Neural cell (in vitro differentiated cells): ENCODE measurements at regions not wholly inside any gene's neighbourhood (a gene's known extent, or its start where the extent isn't known, plus 50 kb on each side); places are given as distances from the start of the nearest gene placed in this dataset.

ENCODE experiments used
- H2AFZ ChIP-seq: fragments of 200-600, 300-800 bp; sonication (generic), shearing (Covaris generic); 2 replicates; pipeline ENCODE4 v1.6.0; 2014; ENCODE audit warnings: low read depth, mild to moderate bottlenecking, antibody characterized with exemption, low read length, moderate library complexity
- H3F3A ChIP-seq: fragments of 200-600 bp; shearing (Covaris generic); 2 replicates; pipeline ENCODE4 v1.6.1; 2016; ENCODE audit warnings: mild to moderate bottlenecking, moderate library complexity, mixed read lengths, antibody characterized with exemption, low read length; ENCODE audit not compliant: insufficient read depth, poor library complexity, severe bottlenecking
- H3K27ac ChIP-seq: fragments of 200-600, 300-800 bp; sonication (generic), shearing (Covaris generic); 2 replicates; pipeline ENCODE4 v1.5.1; 2014; ENCODE audit warnings: mild to moderate bottlenecking, low read length, moderate library complexity
- H3K27me3 ChIP-seq: fragments of 300-800, 200-600 bp; sonication (generic), shearing (Covaris generic); 2 replicates; pipeline ENCODE4 v1.6.0; 2014; ENCODE audit warnings: mild to moderate bottlenecking, low read depth, low read length, moderate library complexity; ENCODE audit not compliant: insufficient read depth
- H3K36me3 ChIP-seq: fragments of 300-800, 200-600 bp; sonication (generic), shearing (Covaris generic); 2 replicates; pipeline ENCODE4 v1.5.1; 2014; ENCODE audit warnings: mild to moderate bottlenecking, antibody characterized with exemption, low read length, moderate library complexity; ENCODE audit not compliant: insufficient read depth
- H3K4me2 ChIP-seq: fragments of 300-800, 200-600 bp; sonication (generic), shearing (Covaris generic); 2 replicates; pipeline ENCODE4 v1.6.0; 2014; ENCODE audit warnings: mild to moderate bottlenecking, low read length
- H3K4me3 ChIP-seq: fragments of 300-800, 200-600 bp; sonication (generic), shearing (Covaris generic); 2 replicates; pipeline ENCODE4 v1.5.1; 2014; ENCODE audit warnings: mild to moderate bottlenecking, low read length, moderate library complexity
- H3K79me2 ChIP-seq: fragments of 200-600 bp; shearing (Covaris generic); replicated peaks from 2 replicates; pipeline ENCODE4 v1.6.0; 2014; ENCODE audit warnings: mild to moderate bottlenecking, low read length, moderate library complexity; ENCODE audit not compliant: insufficient read depth
- H3K9ac ChIP-seq: fragments of 300-800, 200-600 bp; sonication (generic), shearing (Covaris generic); 2 replicates; pipeline ENCODE4 v1.6.1; 2016; ENCODE audit warnings: mild to moderate bottlenecking, low read length, mixed read lengths
- H3K9me2 ChIP-seq: fragments of 200-600 bp; shearing (Covaris generic); 2 replicates; pipeline ENCODE4 v1.6.1; 2016; ENCODE audit warnings: mild to moderate bottlenecking, low read length, mixed read lengths; ENCODE audit not compliant: insufficient read depth
- H3K9me3 ChIP-seq: fragments of 200-600, 300-800 bp; sonication (generic), shearing (Covaris generic); 2 replicates; pipeline ENCODE4 v1.6.1; 2016; ENCODE audit warnings: mild to moderate bottlenecking, mixed run types, low read length, moderate library complexity, mixed read lengths
- H4K20me1 ChIP-seq: fragments of 200-600 bp; shearing (Covaris generic); 2 replicates; pipeline ENCODE4 v1.6.1; 2016; ENCODE audit warnings: mild to moderate bottlenecking, mixed run types; ENCODE audit not compliant: insufficient read depth
- CTCF ChIP-seq: fragments of 450-650 bp; IDR thresholded peaks from 2 replicates; pipeline ENCODE4 v1.5.1; 2014; ENCODE audit warnings: antibody characterized with exemption, mild to moderate bottlenecking, moderate library complexity; ENCODE audit not compliant: poor library complexity, severe bottlenecking
- EP300 ChIP-seq: fragments of 450-650 bp; conservative IDR thresholded peaks from 2 replicates; pipeline ENCODE4 v1.6.1; 2014; ENCODE audit warnings: antibody characterized with exemption, mild to moderate bottlenecking, moderate library complexity; ENCODE audit not compliant: poor library complexity, severe bottlenecking
- EZH2 ChIP-seq: fragments of 200-600, 300-800 bp; shearing (Covaris generic), sonication (generic); IDR thresholded peaks from 2 replicates; pipeline ENCODE4 v1.6.1; 2014; ENCODE audit warnings: antibody characterized with exemption, low read length, borderline replicate concordance, mild to moderate bottlenecking; ENCODE audit not compliant: insufficient read depth, poor library complexity, severe bottlenecking
- MXI1 ChIP-seq: fragments of 450-650 bp; conservative IDR thresholded peaks from 2 replicates; pipeline ENCODE4 v1.6.1; 2014; ENCODE audit warnings: antibody characterized with exemption, mild to moderate bottlenecking; ENCODE audit not compliant: poor library complexity, severe bottlenecking
- POLR2AphosphoS5 ChIP-seq: IDR thresholded peaks from 2 replicates; pipeline ENCODE4 v1.6.1; 2012
- RAD21 ChIP-seq: fragments of 450-650 bp; conservative IDR thresholded peaks from 2 replicates; pipeline ENCODE4 v1.6.1; 2014; ENCODE audit warnings: antibody characterized with exemption, mild to moderate bottlenecking, moderate library complexity
- REST ChIP-seq: IDR thresholded peaks from 2 replicates; pipeline ENCODE4 v1.6.1; 2012; ENCODE audit warnings: borderline replicate concordance
- SMC3 ChIP-seq: fragments of 450-650 bp; conservative IDR thresholded peaks from 2 replicates; pipeline ENCODE4 v1.6.1; 2014; ENCODE audit warnings: antibody characterized with exemption, mild to moderate bottlenecking, moderate library complexity; ENCODE audit not compliant: poor library complexity
- TAF1 ChIP-seq: IDR thresholded peaks from 2 replicates; pipeline ENCODE4 v1.6.1; 2012; ENCODE audit warnings: low read depth

- H3K4me2 ChIP-seq: no peak overlapping the region
- H3K79me2 ChIP-seq: no peaks in the 10 kb centered on the region
- no peaks in the 10 kb centered on the region for H3K27me3 ChIP-seq
- no peak overlapping the region for H2AFZ ChIP-seq
- no peak overlapping the region for H3K9ac ChIP-seq
- no peak overlapping the region for H3K27ac ChIP-seq
- H4K20me1 ChIP-seq: no peaks in the 10 kb centered on the region
- H3K9me2 ChIP-seq: no peaks in the 10 kb centered on the region
- H3K36me3 ChIP-seq: no peaks in the 10 kb centered on the region
- H3K4me3 ChIP-seq: no peak overlapping the region
- H3F3A ChIP-seq: no peaks in the 10 kb centered on the region
- no peak for TF ChIP-seq MXI1
- no peak for TF ChIP-seq RAD21
- TF ChIP-seq EZH2: no peak
- TF ChIP-seq SMC3: no peak
- TF ChIP-seq REST: no peak
- no peak for TF ChIP-seq TAF1
- TF ChIP-seq POLR2AphosphoS5: no peak
- no peak for TF ChIP-seq CTCF
- no peak for TF ChIP-seq EP300
- no peaks in the 10 kb centered on the region for H3K9me3 ChIP-seq
Observed at GRCh38 chr11:69953356-69953755, 124.8 kb upstream of the ANO1 start.

GRCh38 chr11:69954756-69955155 is 123.4 kb upstream of the ANO1 start:
- H3K27me3 ChIP-seq: no peaks in the 10 kb centered on the region
- H3K4me2 ChIP-seq: no peak overlapping the region
- H2AFZ ChIP-seq: no peak overlapping the region
- H3K9me2 ChIP-seq: no peaks in the 10 kb centered on the region
- H3K27ac ChIP-seq: no peak overlapping the region
- no peaks in the 10 kb centered on the region for H4K20me1 ChIP-seq
- no peaks in the 10 kb centered on the region for H3K79me2 ChIP-seq
- H3K4me3 ChIP-seq: no peak overlapping the region
- no peaks in the 10 kb centered on the region for H3K9me3 ChIP-seq
- H3F3A ChIP-seq: no peaks in the 10 kb centered on the region
- H3K9ac ChIP-seq: no peak overlapping the region
- no peaks in the 10 kb centered on the region for H3K36me3 ChIP-seq
- no peak for TF ChIP-seq REST
- TF ChIP-seq SMC3: no peak
- no peak for TF ChIP-seq TAF1
- no peak for TF ChIP-seq MXI1
- no peak for TF ChIP-seq EP300
- TF ChIP-seq POLR2AphosphoS5: no peak
- TF ChIP-seq EZH2: no peak
- no peak for TF ChIP-seq CTCF
- TF ChIP-seq RAD21: no peak
